Smooth muscle cell (in vitro differentiated cells): ENCODE measurements at regions not wholly inside any gene's neighbourhood (a gene's known extent, or its start where the extent isn't known, plus 50 kb on each side); places are given as distances from the start of the nearest gene placed in this dataset.

ENCODE experiments used
- DNase-seq: peaks from one replicate; lab custom pipeline; 2025; ENCODE audit not compliant: unreplicated experiment; lab: John Stamatoyannopoulos, UW
- H2AFZ ChIP-seq: fragments of 200-600 bp; sonication (generic); 2 replicates; pipeline ENCODE4 v1.6.0; 2016; ENCODE audit warnings: antibody characterized with exemption, low read depth, mild to moderate bottlenecking
- H3F3A ChIP-seq: fragments of 200-600 bp; sonication (generic); 2 replicates; pipeline ENCODE4 v1.6.0; 2017; ENCODE audit warnings: antibody characterized with exemption, low read depth
- H3K27ac ChIP-seq: fragments of 200-600 bp; sonication (generic); 2 replicates; pipeline ENCODE4 v1.5.1; 2016; ENCODE audit warnings: low read depth, mild to moderate bottlenecking
- H3K27me3 ChIP-seq: fragments of 200-600 bp; sonication (generic); 2 replicates; pipeline ENCODE4 v1.6.1; 2016; ENCODE audit warnings: low read depth, mild to moderate bottlenecking
- H3K36me3 ChIP-seq: fragments of 200-600 bp; sonication (generic); 2 replicates; pipeline ENCODE4 v1.5.1; 2016; ENCODE audit warnings: low read depth
- H3K4me1 ChIP-seq: fragments of 200-600 bp; sonication (generic); 2 replicates; pipeline ENCODE4 v1.5.1; 2016; ENCODE audit warnings: low read depth
- H3K4me2 ChIP-seq: fragments of 200-600 bp; sonication (generic); 2 replicates; pipeline ENCODE4 v1.6.0; 2016; ENCODE audit warnings: mild to moderate bottlenecking
- H3K4me3 ChIP-seq: fragments of 200-600 bp; sonication (generic); 2 replicates; pipeline ENCODE4 v1.5.1; 2016; ENCODE audit warnings: mild to moderate bottlenecking
- H3K79me2 ChIP-seq: fragments of 200-600 bp; sonication (generic); 2 replicates; pipeline ENCODE4 v1.6.0; 2016; ENCODE audit warnings: low read depth, mild to moderate bottlenecking
- H3K9ac ChIP-seq: fragments of 200-600 bp; sonication (generic); 2 replicates; pipeline ENCODE4 v1.6.0; 2016; ENCODE audit warnings: low read depth
- H3K9me3 ChIP-seq: fragments of 200-600 bp; sonication (generic); replicated peaks from 2 replicates; pipeline ENCODE4 v1.5.1; 2016; ENCODE audit warnings: low read depth
- H4K20me1 ChIP-seq: fragments of 200-600 bp; sonication (generic); 2 replicates; pipeline ENCODE4 v1.6.0; 2016; ENCODE audit warnings: low read depth
- CTCF ChIP-seq: fragments of 200-600 bp; sonication (generic); IDR thresholded peaks from 2 replicates; pipeline ENCODE4 v1.5.1; 2017; ENCODE audit warnings: borderline replicate concordance, mild to moderate bottlenecking, antibody characterized with exemption; ENCODE audit not compliant: insufficient read depth, poor library complexity, severe bottlenecking
- WGBS: methylation state at CpG from one replicate; pipeline ENCODE4 v1.1.7; 2016; ENCODE audit warnings: low lambda C conversion rate; 5-methylcytosine and 5-hydroxymethylcytosine counted together

- H3K27ac ChIP-seq = peak overlapping the region; percentile 54
- no peaks in the 10 kb centered on the region for H4K20me1 ChIP-seq
- H3K4me3 ChIP-seq = no peak overlapping the region
- H3F3A ChIP-seq = peaks cover 3% of the 10 kb centered on the region
- peaks cover 4% of the 10 kb centered on the region for H3K4me1 ChIP-seq
- H3K9me3 ChIP-seq = no peaks in the 10 kb centered on the region
- H3K4me2 ChIP-seq = peak overlapping the region; percentile 19
- WGBS = 77% methylated on average over 4 of the region's 4 CpGs
- no peaks in the 10 kb centered on the region for H3K36me3 ChIP-seq
- no peak for DNase-seq
- TF ChIP-seq CTCF = no peak
- no peak overlapping the region for H3K9ac ChIP-seq
- H3K27me3 ChIP-seq = no peaks in the 10 kb centered on the region
- no peak overlapping the region for H2AFZ ChIP-seq
- no peaks in the 10 kb centered on the region for H3K79me2 ChIP-seq
Observed at GRCh38 chr11:11148596-11148995, 204.5 kb downstream of the CSNK2A3 start.

- H3K27me3 ChIP-seq = no peaks in the 10 kb centered on the region
- peak; percentile 26 for TF ChIP-seq CTCF
- peaks cover 4% of the 10 kb centered on the region for H3K4me1 ChIP-seq
- peaks cover 3% of the 10 kb centered on the region for H3F3A ChIP-seq
- no peak overlapping the region for H3K4me3 ChIP-seq
- peak overlapping the region; percentile 19 for H3K4me2 ChIP-seq
- no peak overlapping the region for H2AFZ ChIP-seq
- no peaks in the 10 kb centered on the region for H3K36me3 ChIP-seq
- H3K9me3 ChIP-seq = no peaks in the 10 kb centered on the region
- 10% methylated on average over 5 of the region's 5 CpGs for WGBS
- DNase-seq = no peak
- no peaks in the 10 kb centered on the region for H4K20me1 ChIP-seq
- no peaks in the 10 kb centered on the region for H3K79me2 ChIP-seq
- H3K27ac ChIP-seq = peak overlapping the region; percentile 70
- no peak overlapping the region for H3K9ac ChIP-seq
Observed at GRCh38 chr11:11148104-11148509, 204.9 kb downstream of the CSNK2A3 start.

GRCh38 chr11:11146830-11147229 is 206.2 kb downstream of the CSNK2A3 start:
- Histone ChIP-seq H3K4me1 (peaks cover 4% of the 10 kb centered on the region), H4K20me1 (no peaks in the 10 kb centered on the region), H3K27me3 (no peaks in the 10 kb centered on the region), H3K9me3 (no peaks in the 10 kb centered on the region), H3K79me2 (no peaks in the 10 kb centered on the region), H3K9ac (no peak overlapping the region), H3K36me3 (no peaks in the 10 kb centered on the region), H3K4me3 (no peak overlapping the region), H3K4me2 (no peak overlapping the region), H3F3A (peaks cover 3% of the 10 kb centered on the region), H3K27ac (no peak overlapping the region), H2AFZ (no peak overlapping the region)
- no peak for TF ChIP-seq CTCF
- no peak for DNase-seq
- 98% methylated on average over 5 of the region's 5 CpGs for WGBS

- Histone ChIP-seq H3K4me3 (no peak overlapping the region), H3K9me3 (no peaks in the 10 kb centered on the region), H3K79me2 (no peaks in the 10 kb centered on the region), H3K36me3 (no peaks in the 10 kb centered on the region), H3K27me3 (no peaks in the 10 kb centered on the region), H2AFZ (no peak overlapping the region), H3F3A (peaks cover 3% of the 10 kb centered on the region), H3K4me2 (no peak overlapping the region), H4K20me1 (no peaks in the 10 kb centered on the region), H3K9ac (no peak overlapping the region), H3K27ac (no peak overlapping the region), H3K4me1 (peaks cover 4% of the 10 kb centered on the region)
- TF ChIP-seq CTCF = no peak
- 88% methylated on average over 6 of the region's 6 CpGs for WGBS
- DNase-seq = no peak
Observed at GRCh38 chr11:11143849-11144248, 209.2 kb downstream of the CSNK2A3 start.
